GM12878 (cell line): ENCODE measurements at regions not wholly inside any gene's neighbourhood (a gene's known extent, or its start where the extent isn't known, plus 50 kb on each side); places are given as distances from the start of the nearest gene placed in this dataset.

Experiments used
- BHLHE40 ChIP-seq, 2 experiments: fragments of 450-650 bp in 1 of 2; IDR thresholded peaks; 2 replicates each; pipeline ENCODE4 v1.6.1; 2011 to 2017; ENCODE audit warnings: low read depth in 2 of 2, borderline replicate concordance in 1 of 2, improper control_type of control experiment in 1 of 2, low read length in 1 of 2, mild to moderate bottlenecking in 1 of 2
- CREM ChIP-seq: IDR thresholded peaks from 2 replicates; pipeline ENCODE4 v1.6.1; 2014; ENCODE audit warnings: antibody characterized with exemption, low read depth
- DPF2 ChIP-seq: fragments of 450-650 bp; IDR thresholded peaks from 2 replicates; pipeline ENCODE4 v1.6.1; 2017; ENCODE audit warnings: mild to moderate bottlenecking
- E4F1 ChIP-seq: fragments of 450-650 bp; IDR thresholded peaks from 2 replicates; pipeline ENCODE4 v1.6.1; 2018; ENCODE audit warnings: borderline replicate concordance, mild to moderate bottlenecking; ENCODE audit not compliant: partially characterized antibody
- ESRRA ChIP-seq: IDR thresholded peaks from 2 replicates; pipeline ENCODE4 v1.6.1; 2012; ENCODE audit warnings: mild to moderate bottlenecking, low read length, improper control_type of control experiment
- ETV6 ChIP-seq, 2 experiments: fragments of 450-650 bp in 1 of 2; IDR thresholded peaks in 1 of 2; conservative IDR thresholded peaks in 1 of 2; 2 replicates each; pipeline ENCODE4 v1.6.1; 2014; ENCODE audit warnings: antibody characterized with exemption in 1 of 2, borderline replicate concordance in 1 of 2, low read depth in 1 of 2, mild to moderate bottlenecking in 1 of 2, moderate library complexity in 1 of 2
- GATAD2B ChIP-seq: fragments of 450-650 bp; conservative IDR thresholded peaks from 2 replicates; pipeline ENCODE4 v1.6.1; 2017; ENCODE audit warnings: low read depth, mild to moderate bottlenecking, moderate library complexity
- IRF5 ChIP-seq: fragments of 450-650 bp; IDR thresholded peaks from 2 replicates; pipeline ENCODE4 v1.6.1; 2017; ENCODE audit warnings: borderline replicate concordance
- KDM1A ChIP-seq: fragments of 200-600 bp; sonication (generic); IDR thresholded peaks from 2 replicates; pipeline ENCODE4 v1.6.1; 2016; ENCODE audit warnings: borderline replicate concordance
- LARP7 ChIP-seq: fragments of 450-650 bp; IDR thresholded peaks from 2 replicates; pipeline ENCODE4 v1.6.1; 2017; ENCODE audit warnings: mild to moderate bottlenecking
- MTA2 ChIP-seq: fragments of 450-650 bp; IDR thresholded peaks from 2 replicates; pipeline ENCODE4 v1.6.1; 2016; ENCODE audit warnings: low read depth, mild to moderate bottlenecking, moderate library complexity
- NFYA ChIP-seq: IDR thresholded peaks from 2 replicates; pipeline ENCODE4 v1.6.1; 2011; ENCODE audit warnings: low read depth, mild to moderate bottlenecking, low read length, improper control_type of control experiment, borderline replicate concordance
- NRF1 ChIP-seq: conservative IDR thresholded peaks from 2 replicates; pipeline ENCODE4 v1.6.1; 2011; ENCODE audit warnings: mild to moderate bottlenecking, low read depth, low read length, improper control_type of control experiment
- PBX3 ChIP-seq: IDR thresholded peaks from 2 replicates; pipeline ENCODE4 v1.6.1; 2011; ENCODE audit warnings: mild to moderate bottlenecking, low read depth, low read length, moderate library complexity; ENCODE audit not compliant: insufficient replicate concordance
- POU2F2 ChIP-seq: IDR thresholded peaks from 3 replicates; pipeline ENCODE4 v1.6.1; 2011; ENCODE audit warnings: low read depth, mild to moderate bottlenecking, low read length, borderline replicate concordance
- RFX5 ChIP-seq: IDR thresholded peaks from 2 replicates; pipeline ENCODE4 v1.6.1; 2011; ENCODE audit warnings: low read depth, low read length, improper control_type of control experiment
- SKIL ChIP-seq: fragments of 450-650 bp; IDR thresholded peaks from 2 replicates; pipeline ENCODE4 v1.6.1; 2017; ENCODE audit warnings: mild to moderate bottlenecking, low read depth, inconsistent platforms; ENCODE audit not compliant: poor library complexity, severe bottlenecking
- SMARCA5 ChIP-seq: fragments of 450-650 bp; IDR thresholded peaks from 2 replicates; pipeline ENCODE4 v1.6.1; 2017; ENCODE audit warnings: mild to moderate bottlenecking
- SPI1 ChIP-seq: IDR thresholded peaks from 2 replicates; pipeline ENCODE4 v1.6.1; 2011; ENCODE audit warnings: low read depth, mild to moderate bottlenecking, low read length, moderate library complexity, borderline replicate concordance; ENCODE audit not compliant: insufficient read depth
- SREBF2 ChIP-seq: IDR thresholded peaks from 2 replicates; pipeline ENCODE4 v1.6.1; 2012; ENCODE audit warnings: mild to moderate bottlenecking, low read length
- TCF12 ChIP-seq: IDR thresholded peaks from 2 replicates; pipeline ENCODE4 v1.6.1; 2011; ENCODE audit warnings: low read depth, mild to moderate bottlenecking, low read length
- TCF3 ChIP-seq: IDR thresholded peaks from 2 replicates; pipeline ENCODE4 v1.6.1; 2012; ENCODE audit warnings: low read depth, mild to moderate bottlenecking, low read length, borderline replicate concordance; ENCODE audit not compliant: insufficient read depth
- YBX1 ChIP-seq: fragments of 450-650 bp; IDR thresholded peaks from 2 replicates; pipeline ENCODE4 v1.6.1; 2016; ENCODE audit warnings: antibody characterized with exemption
- ZZZ3 ChIP-seq: IDR thresholded peaks from 2 replicates; pipeline ENCODE4 v1.6.1; 2011; ENCODE audit warnings: low read depth; ENCODE audit not compliant: control insufficient read depth, insufficient read length

GRCh38 chr4:156201050-156201449 is 247.4 kb upstream of the CTSO start (continued):
- no peak for TF ChIP-seq ZZZ3
- no peak for TF ChIP-seq POU2F2
- no peak for TF ChIP-seq KDM1A
- TF ChIP-seq SREBF2 = no peak
- TF ChIP-seq PBX3 = no peak
- TF ChIP-seq TCF3 = no peak
- TF ChIP-seq CREM = peak; percentile 51; the same call in 1 of the 2 replicates
- peak; percentile 99 for TF ChIP-seq MTA2
- TF ChIP-seq E4F1 = no peak
- no peak for TF ChIP-seq YBX1
- TF ChIP-seq ESRRA = no peak
- TF ChIP-seq DPF2 = peak; percentile 99
- no peak for TF ChIP-seq LARP7
- no peak for TF ChIP-seq NFYA
- TF ChIP-seq NRF1 = no peak
- no peak for TF ChIP-seq GATAD2B
- TF ChIP-seq IRF5 = no peak
- peak; percentile 44 to 70; a peak in 2 of 4 replicates for TF ChIP-seq BHLHE40 (IDR thresholded peaks at IDR 0.05; ENCODE audit: borderline replicate concordance in 1 of 2, low read depth in 2 of 2, low read length in 1 of 2)
- TF ChIP-seq SKIL = peak; percentile 72
- no peak for TF ChIP-seq TCF12
- no peak for TF ChIP-seq RFX5
- peak; percentile 98 for TF ChIP-seq SPI1
- TF ChIP-seq SMARCA5 = no peak
- no peak for TF ChIP-seq ETV6 (conservative IDR thresholded peaks at IDR 0.05 in 1 of 2, IDR thresholded peaks at IDR 0.05 in 1 of 2; ENCODE audit: borderline replicate concordance in 1 of 2, low read depth in 1 of 2)
